ENCODE measurements at regions not wholly inside any gene's neighbourhood (a gene's known extent, or its start where the extent isn't known, plus 50 kb on each side); places are given as distances from the start of the nearest gene placed in this dataset.

DNA sequence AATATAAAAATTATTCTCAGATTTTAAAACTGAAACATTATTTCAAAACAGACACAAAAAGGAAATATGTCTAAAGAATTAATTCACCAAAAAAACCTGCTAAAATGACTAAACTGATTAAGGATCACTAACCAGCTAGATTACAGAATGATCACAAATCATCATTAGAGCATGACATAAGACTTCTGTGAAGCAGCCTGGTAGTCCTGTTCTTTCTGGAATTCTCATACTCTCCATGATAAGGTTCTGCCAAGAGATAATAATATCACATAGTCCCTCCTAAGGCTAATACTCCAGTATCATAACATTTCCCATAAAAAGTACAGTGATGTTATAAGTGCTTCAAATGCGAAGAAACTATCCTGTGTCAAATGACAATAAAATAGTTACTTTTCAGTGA is 1814.9 kb downstream of the SLITRK5 start:
- TF ChIP-seq POLR2A (IDR thresholded peaks at IDR 0.05): no peak
- TF ChIP-seq, protein P1, sequence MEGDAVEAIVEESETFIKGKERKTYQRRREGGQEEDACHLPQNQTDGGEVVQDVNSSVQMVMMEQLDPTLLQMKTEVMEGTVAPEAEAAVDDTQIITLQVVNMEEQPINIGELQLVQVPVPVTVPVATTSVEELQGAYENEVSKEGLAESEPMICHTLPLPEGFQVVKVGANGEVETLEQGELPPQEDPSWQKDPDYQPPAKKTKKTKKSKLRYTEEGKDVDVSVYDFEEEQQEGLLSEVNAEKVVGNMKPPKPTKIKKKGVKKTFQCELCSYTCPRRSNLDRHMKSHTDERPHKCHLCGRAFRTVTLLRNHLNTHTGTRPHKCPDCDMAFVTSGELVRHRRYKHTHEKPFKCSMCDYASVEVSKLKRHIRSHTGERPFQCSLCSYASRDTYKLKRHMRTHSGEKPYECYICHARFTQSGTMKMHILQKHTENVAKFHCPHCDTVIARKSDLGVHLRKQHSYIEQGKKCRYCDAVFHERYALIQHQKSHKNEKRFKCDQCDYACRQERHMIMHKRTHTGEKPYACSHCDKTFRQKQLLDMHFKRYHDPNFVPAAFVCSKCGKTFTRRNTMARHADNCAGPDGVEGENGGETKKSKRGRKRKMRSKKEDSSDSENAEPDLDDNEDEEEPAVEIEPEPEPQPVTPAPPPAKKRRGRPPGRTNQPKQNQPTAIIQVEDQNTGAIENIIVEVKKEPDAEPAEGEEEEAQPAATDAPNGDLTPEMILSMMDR (IDR thresholded peaks at IDR 0.05): no peak
